ENCODE measurements at regions not wholly inside any gene's neighbourhood (a gene's known extent, or its start where the extent isn't known, plus 50 kb on each side); places are given as distances from the start of the nearest gene placed in this dataset.

DNA sequence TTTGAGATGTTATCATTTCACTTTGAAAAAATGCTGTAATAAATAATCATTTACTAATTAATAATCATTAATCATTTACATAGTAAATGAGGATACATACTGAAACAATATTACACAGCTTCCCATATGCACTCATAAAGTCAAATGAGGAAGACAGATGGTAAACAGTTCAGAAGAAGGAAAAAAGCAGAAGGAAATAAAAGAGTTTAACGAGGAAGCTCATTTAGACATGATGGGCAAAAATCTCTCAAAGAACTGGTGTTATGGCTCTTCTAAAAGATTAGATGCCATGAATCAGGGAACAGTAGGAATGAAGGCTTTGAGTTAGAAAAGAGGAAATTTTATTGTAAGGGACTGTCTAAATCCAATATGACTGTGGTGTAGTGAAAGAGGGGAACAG, 347.6 kb downstream of the PTPRC start:
- TF ChIP-seq, protein P1, sequence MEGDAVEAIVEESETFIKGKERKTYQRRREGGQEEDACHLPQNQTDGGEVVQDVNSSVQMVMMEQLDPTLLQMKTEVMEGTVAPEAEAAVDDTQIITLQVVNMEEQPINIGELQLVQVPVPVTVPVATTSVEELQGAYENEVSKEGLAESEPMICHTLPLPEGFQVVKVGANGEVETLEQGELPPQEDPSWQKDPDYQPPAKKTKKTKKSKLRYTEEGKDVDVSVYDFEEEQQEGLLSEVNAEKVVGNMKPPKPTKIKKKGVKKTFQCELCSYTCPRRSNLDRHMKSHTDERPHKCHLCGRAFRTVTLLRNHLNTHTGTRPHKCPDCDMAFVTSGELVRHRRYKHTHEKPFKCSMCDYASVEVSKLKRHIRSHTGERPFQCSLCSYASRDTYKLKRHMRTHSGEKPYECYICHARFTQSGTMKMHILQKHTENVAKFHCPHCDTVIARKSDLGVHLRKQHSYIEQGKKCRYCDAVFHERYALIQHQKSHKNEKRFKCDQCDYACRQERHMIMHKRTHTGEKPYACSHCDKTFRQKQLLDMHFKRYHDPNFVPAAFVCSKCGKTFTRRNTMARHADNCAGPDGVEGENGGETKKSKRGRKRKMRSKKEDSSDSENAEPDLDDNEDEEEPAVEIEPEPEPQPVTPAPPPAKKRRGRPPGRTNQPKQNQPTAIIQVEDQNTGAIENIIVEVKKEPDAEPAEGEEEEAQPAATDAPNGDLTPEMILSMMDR (conservative IDR thresholded peaks at IDR 0.05; ENCODE audit: low read depth, low read length) = no peak
- TF ChIP-seq EZH2 (IDR thresholded peaks at IDR 0.05; ENCODE audit: borderline replicate concordance, low read depth, low read length, poor library complexity, severe bottlenecking) = no peak

Measured in A673 (cell line).